ENCODE measurements at regions not wholly inside any gene's neighbourhood (a gene's known extent, or its start where the extent isn't known, plus 50 kb on each side); places are given as distances from the start of the nearest gene placed in this dataset.

DNA sequence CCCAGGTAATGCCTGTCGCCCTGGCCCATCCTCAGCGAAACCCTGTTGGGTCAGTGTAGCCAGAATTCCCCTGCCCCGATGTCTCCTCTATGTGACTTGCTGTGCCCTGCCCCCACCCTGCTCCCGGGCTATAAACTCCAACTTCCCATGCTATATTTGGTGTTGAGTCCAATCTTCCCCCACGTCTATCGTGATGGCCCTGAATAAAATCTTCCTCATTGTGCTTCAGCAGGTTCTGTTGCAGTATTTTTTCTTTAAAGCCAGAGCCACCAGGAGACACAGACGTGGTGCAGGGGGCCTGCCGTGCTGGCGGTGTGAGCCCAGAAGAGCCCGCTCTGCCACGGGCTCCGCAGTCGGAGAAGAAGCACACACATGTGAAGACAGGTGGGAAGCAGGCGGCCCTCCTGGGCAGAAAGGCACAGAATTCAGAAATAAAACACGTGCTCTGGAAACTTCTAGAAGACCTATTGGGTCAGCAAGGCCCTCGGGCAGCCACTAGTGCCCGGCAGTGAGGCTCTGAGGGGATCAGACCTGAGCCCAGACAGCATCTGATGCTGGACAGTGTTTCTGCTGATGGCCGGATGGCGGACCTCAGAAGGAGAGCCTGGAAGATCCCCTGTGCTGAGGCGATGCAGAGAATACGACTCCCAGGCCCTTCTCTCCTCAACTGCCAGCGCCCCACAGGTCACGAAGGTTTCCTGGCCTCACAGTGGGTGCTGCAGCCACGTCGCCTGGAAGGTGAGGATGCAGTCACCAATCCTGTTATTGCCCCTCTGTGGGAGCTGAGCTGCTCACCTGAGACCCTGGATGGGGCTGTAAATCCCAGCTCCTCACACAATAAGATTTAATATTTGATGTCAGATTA, 501.9 kb downstream of the BRD1 start:
- TF ChIP-seq, protein P1, sequence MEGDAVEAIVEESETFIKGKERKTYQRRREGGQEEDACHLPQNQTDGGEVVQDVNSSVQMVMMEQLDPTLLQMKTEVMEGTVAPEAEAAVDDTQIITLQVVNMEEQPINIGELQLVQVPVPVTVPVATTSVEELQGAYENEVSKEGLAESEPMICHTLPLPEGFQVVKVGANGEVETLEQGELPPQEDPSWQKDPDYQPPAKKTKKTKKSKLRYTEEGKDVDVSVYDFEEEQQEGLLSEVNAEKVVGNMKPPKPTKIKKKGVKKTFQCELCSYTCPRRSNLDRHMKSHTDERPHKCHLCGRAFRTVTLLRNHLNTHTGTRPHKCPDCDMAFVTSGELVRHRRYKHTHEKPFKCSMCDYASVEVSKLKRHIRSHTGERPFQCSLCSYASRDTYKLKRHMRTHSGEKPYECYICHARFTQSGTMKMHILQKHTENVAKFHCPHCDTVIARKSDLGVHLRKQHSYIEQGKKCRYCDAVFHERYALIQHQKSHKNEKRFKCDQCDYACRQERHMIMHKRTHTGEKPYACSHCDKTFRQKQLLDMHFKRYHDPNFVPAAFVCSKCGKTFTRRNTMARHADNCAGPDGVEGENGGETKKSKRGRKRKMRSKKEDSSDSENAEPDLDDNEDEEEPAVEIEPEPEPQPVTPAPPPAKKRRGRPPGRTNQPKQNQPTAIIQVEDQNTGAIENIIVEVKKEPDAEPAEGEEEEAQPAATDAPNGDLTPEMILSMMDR (IDR thresholded peaks at IDR 0.05): no peak
- no peak for TF ChIP-seq POLR2A (IDR thresholded peaks at IDR 0.05)
